ENCODE measurements at regions not wholly inside any gene's neighbourhood (a gene's known extent, or its start where the extent isn't known, plus 50 kb on each side); places are given as distances from the start of the nearest gene placed in this dataset.

DNA sequence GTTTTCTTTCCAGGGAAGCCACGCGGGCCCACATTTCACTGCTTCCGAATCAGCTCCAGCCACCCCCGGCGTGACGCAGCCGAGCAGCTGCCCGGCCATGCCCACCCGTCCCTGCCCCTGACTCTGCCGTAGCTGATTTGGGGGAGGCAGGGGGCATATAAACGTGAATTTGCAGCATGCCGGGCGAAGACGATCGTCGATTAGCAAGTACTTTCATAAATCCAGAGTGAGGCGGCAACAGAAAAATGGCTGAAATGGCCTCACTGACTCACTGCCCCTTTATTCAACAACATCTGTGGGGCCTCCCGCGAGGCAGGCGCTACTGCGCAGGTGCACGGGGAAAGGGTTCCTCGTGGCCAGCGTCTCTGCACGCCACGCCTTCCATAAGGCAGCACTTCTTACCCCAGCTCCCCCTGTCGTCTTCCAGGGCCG lies 118.0 kb downstream of the DLL1 start:
- intact Hi-C loops (cut with micrococcal nuclease), result no loop called here
- Mint-ChIP-seq H3K4me1 (ENCODE audit: low read depth) (peaks cover 21% of the 10 kb centered on the region), H3K27ac (no peak overlapping the region), H3K36me3 (ENCODE audit: low read depth) (no peaks in the 10 kb centered on the region), H3K9me3 (peaks cover 47% of the 10 kb centered on the region), H3K4me3 (no peak overlapping the region), H3K27me3 (no peaks in the 10 kb centered on the region)

DNA sequence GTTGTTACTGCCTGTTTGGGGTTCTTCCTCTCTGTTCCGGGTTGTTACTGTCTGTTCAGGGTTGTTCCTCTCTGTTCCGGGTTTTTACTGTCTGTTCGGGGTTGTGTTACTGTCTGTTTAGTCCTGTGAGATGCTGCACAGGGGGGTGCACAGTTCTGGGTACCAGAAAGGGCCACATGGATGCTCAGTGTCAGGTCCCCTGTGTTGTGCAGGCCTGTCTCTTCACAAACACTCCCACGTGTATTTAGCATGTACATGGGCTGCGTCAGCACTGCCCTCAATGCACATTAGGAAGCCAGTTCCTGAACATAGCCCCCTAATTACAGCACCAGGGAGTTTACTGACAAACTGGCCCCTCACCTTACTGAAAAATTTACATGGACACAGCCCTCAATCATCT lies 118.5 kb downstream of the DLL1 start:
- peaks cover 21% of the 10 kb centered on the region for H3K4me1 Mint-ChIP-seq (ENCODE audit: low read depth)
- no peak overlapping the region for H3K27ac Mint-ChIP-seq
- H3K4me3 Mint-ChIP-seq, result no peak overlapping the region
- H3K36me3 Mint-ChIP-seq (ENCODE audit: low read depth), result no peaks in the 10 kb centered on the region
- intact Hi-C loops (cut with micrococcal nuclease), result no loop called here
- H3K9me3 Mint-ChIP-seq, result peaks cover 47% of the 10 kb centered on the region
- no peaks in the 10 kb centered on the region for H3K27me3 Mint-ChIP-seq

DNA sequence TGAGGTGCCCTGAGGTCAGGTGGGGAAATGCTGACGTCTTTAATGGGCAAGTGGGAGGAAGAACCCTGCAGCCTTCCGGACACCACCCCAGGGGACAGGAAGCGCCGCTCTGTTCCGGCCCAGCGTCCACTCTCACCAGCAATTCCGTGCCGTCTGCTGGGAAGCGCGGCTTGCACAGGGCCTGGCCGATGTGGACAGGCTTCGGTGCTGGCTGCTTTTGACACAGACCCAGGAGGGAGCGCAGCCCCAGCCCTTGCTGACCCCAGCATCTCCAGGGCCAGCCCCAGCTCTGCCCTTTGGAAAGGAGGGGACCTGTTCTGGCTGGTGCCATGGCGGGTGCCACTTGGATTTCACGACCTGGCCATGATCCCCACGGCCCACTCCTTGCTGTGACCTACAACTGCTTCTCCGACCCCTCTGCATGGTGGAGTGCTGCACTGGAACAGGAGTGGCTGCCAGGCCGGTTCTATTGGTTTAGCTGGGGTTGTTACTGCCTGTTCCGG lies 123.2 kb downstream of the DLL1 start:
- Mint-ChIP-seq H3K4me3 (no peak overlapping the region), H3K36me3 (ENCODE audit: low read depth) (no peaks in the 10 kb centered on the region), H3K4me1 (ENCODE audit: low read depth) (peaks cover 4% of the 10 kb centered on the region), H3K27ac (no peak overlapping the region), H3K9me3 (peaks cover 40% of the 10 kb centered on the region), H3K27me3 (no peaks in the 10 kb centered on the region)
- intact Hi-C loops (cut with micrococcal nuclease), result no loop called here

DNA sequence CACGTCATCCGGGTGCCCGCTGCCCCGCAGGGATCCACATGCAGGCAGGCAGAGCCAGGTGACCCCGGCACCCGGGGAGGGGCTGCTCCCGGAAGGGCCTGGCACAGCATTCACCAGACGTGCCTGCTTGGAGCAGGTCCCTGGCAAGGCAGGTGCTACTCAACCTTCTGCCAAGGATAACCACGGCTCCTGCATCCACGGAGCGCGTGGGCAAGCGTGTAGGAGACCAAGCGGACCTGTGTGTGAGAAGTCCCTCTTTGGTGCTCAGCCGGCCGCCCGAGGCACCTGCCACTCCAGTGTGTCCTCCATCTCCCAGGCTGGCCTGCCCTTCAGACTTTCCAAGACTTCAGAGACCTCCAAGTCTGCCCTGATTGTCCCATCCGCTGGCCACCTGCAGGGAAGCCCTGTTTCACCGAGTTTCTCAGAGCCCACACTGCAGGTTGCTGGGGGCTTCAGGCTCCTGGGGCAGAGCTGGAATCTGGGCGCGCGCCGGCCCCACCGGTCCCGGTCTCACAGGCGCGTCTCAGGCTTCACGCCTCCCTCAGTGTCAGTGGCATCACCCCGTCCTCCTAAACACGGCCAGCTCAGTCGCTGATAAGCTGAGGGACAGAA lies 124.3 kb downstream of the DLL1 start:
- Mint-ChIP-seq H3K4me1 (ENCODE audit: low read depth) (peaks cover 8% of the 10 kb centered on the region), H3K9me3 (peaks cover 29% of the 10 kb centered on the region)

DNA sequence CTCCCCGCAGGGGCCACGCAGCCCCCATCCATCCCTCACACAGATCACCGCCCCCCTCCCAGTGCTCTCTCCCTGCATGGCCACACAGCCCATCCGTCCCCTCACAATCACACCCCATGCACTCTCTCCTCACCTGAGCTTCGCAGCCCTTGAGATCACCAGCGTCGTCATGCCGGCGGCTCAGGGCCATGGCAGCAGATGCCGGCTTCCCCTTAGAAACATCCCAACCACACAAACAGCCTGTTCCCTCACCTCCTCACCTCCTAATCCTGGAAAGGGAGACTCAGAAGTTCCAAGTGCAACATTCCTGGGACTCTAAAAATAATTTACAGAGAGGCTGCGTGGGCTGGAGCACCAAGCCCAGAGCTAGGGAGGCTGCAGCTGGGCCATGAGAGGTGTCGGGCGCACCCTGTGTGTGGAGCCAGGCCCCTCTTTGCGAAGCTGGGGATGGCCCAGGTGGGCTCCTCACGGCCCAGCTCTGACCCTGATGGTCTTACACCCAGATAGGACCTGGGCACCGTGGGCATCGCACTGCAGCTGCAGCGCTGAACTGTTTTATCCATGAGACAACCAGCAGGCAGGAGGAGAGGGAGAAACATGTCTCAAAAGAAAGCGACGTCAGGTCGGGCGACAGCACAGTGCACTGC lies 125.3 kb downstream of the DLL1 start:
- Mint-ChIP-seq H3K4me1 (ENCODE audit: low read depth) (peaks cover 8% of the 10 kb centered on the region), H3K4me3 (no peak overlapping the region), H3K36me3 (ENCODE audit: low read depth) (no peaks in the 10 kb centered on the region), H3K27me3 (no peaks in the 10 kb centered on the region), H3K9me3 (peaks cover 19% of the 10 kb centered on the region), H3K27ac (no peak overlapping the region)
- intact Hi-C loops (cut with micrococcal nuclease), result no loop called here

More for the DNA sequence above, 124.3 kb downstream of the DLL1 start:
- Mint-ChIP-seq H3K4me3 (no peak overlapping the region), H3K27ac (no peak overlapping the region), H3K27me3 (no peaks in the 10 kb centered on the region), H3K36me3 (ENCODE audit: low read depth) (no peaks in the 10 kb centered on the region)
- intact Hi-C loops (cut with micrococcal nuclease), result no loop called here

DNA sequence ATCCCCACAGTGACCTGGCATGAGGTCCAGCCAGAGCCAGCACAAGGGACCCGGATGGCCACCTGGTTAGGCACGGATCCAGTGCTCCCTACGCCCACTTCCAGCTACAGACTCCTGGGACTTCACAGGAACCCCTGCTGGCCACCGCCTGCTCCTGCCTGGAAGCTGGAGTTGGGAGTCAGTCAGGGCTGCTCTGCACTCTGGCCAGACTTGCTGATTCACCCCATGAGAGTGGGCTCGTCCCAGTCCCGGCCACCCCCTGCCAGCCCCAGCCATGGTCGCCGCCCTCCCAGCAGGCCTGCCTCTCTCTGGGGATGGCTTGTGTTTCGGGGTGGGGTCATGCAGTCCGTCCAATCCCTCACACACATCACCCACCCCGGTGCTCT lies 125.8 kb downstream of the DLL1 start:
- H3K27me3 Mint-ChIP-seq, result no peaks in the 10 kb centered on the region
- H3K27ac Mint-ChIP-seq, result no peak overlapping the region
- intact Hi-C loops (cut with micrococcal nuclease), result no loop called here
- H3K36me3 Mint-ChIP-seq (ENCODE audit: low read depth), result no peaks in the 10 kb centered on the region
- peaks cover 8% of the 10 kb centered on the region for H3K4me1 Mint-ChIP-seq (ENCODE audit: low read depth)
- no peak overlapping the region for H3K4me3 Mint-ChIP-seq
- H3K9me3 Mint-ChIP-seq, result peaks cover 13% of the 10 kb centered on the region

DNA sequence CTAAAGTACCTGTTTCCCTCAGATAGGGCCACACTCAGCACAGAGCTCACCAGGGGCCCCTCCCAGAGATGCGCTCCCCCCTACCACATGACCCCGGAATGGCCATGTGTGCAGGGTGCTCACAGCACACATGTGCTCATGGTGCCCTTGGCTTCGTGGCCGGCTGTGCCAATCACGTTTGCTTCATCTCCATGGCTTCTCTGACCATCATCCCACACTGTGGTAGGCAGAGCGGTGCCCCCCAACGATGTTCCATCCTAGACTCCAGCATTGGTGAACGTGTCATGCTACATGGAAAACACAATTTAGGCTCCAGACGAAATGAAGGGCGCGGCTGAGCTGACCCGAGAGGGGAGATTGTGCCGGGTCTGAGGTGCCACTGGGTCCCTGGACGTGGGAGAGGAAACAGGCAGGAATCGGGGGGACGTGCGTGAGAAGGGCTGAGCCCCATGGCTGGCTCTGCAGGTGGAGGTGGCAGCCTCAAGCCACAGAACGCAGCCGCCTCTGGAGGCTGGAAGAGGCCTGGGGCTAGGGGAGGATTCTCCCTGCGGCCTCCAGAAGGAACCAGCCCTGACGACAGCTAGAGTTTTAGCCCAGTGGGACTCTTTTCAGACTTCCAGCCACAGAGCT lies 126.5 kb downstream of the DLL1 start:
- peaks cover 8% of the 10 kb centered on the region for H3K4me1 Mint-ChIP-seq (ENCODE audit: low read depth)
- no peaks in the 10 kb centered on the region for H3K27me3 Mint-ChIP-seq
- intact Hi-C loops (cut with micrococcal nuclease), result no loop called here
- peaks cover 8% of the 10 kb centered on the region for H3K9me3 Mint-ChIP-seq
- no peak overlapping the region for H3K27ac Mint-ChIP-seq
- no peak overlapping the region for H3K4me3 Mint-ChIP-seq
- H3K36me3 Mint-ChIP-seq (ENCODE audit: low read depth), result no peaks in the 10 kb centered on the region

DNA sequence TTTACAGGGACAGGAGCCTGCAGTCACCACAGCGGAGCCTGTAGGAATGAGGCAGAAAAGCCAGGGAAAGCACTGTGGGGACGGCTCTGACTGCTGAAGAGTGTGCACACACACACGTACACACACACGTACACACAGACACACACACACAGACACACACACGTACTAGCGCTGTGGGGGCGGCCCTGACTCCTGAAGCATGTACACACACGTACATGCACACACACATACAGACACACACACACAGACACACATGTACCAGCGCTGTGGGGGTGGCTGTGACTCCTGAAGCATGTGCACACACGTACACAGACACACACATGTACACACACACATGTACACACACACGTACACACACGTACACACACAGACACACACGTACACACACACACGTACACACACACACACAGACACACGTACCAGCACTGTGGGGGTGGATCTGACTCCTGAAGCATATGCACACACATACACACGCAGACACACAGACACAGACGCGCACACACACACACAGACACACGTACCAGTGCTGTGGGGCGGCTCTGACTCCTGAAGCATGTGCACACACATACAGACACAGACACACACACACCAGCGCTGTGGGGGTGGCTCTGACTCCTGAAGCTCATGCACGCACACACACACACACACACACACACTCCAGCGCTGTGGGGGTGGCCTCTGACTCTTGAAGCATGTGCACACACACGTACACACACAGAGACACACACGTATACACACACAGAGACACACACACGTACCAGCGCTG lies 127.3 kb downstream of the DLL1 start:
- intact Hi-C loops (cut with micrococcal nuclease), result no loop called here
- H3K9me3 Mint-ChIP-seq, result peaks cover 6% of the 10 kb centered on the region
- no peak overlapping the region for H3K4me3 Mint-ChIP-seq
- no peaks in the 10 kb centered on the region for H3K36me3 Mint-ChIP-seq (ENCODE audit: low read depth)
- no peak overlapping the region for H3K27ac Mint-ChIP-seq
- no peaks in the 10 kb centered on the region for H3K27me3 Mint-ChIP-seq
- peaks cover 8% of the 10 kb centered on the region for H3K4me1 Mint-ChIP-seq (ENCODE audit: low read depth)

DNA sequence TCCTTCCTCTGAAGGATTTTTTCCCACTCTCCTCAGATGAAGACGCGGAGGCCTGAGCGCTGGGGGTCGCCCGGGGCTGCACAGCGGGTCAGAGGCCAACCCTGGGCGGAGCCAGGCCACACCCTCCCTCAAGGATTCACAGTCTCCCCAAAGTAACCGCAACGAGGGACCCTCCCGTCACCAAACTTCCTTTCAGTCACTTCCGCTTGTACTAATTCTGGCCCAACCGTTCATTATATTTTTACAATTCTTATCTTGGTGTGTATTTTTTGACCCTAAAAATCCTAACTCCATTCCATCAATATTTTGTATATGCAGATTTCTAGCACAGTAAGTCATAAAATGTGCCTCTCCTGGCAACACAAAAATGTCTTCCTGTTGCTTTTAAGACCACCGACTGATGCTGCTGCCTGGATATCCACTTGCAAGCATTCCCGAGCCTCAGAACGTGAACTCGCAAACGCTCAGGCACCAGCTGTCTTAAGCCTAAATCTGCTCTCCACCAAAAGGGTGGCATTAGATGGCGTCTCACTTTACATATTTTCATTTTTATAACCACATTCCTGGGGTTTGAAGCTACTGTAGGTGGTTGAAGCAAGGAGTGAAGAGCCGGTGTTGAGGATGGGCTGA lies 128.0 kb downstream of the DLL1 start:
- H3K4me1 Mint-ChIP-seq (ENCODE audit: low read depth), result peaks cover 8% of the 10 kb centered on the region
- H3K27me3 Mint-ChIP-seq, result no peaks in the 10 kb centered on the region
- H3K27ac Mint-ChIP-seq, result no peak overlapping the region
- no peaks in the 10 kb centered on the region for H3K9me3 Mint-ChIP-seq
- peak overlapping the region; percentile 35 for H3K4me3 Mint-ChIP-seq
- intact Hi-C loops (cut with micrococcal nuclease), result no loop called here
- H3K36me3 Mint-ChIP-seq (ENCODE audit: low read depth), result no peaks in the 10 kb centered on the region

DNA sequence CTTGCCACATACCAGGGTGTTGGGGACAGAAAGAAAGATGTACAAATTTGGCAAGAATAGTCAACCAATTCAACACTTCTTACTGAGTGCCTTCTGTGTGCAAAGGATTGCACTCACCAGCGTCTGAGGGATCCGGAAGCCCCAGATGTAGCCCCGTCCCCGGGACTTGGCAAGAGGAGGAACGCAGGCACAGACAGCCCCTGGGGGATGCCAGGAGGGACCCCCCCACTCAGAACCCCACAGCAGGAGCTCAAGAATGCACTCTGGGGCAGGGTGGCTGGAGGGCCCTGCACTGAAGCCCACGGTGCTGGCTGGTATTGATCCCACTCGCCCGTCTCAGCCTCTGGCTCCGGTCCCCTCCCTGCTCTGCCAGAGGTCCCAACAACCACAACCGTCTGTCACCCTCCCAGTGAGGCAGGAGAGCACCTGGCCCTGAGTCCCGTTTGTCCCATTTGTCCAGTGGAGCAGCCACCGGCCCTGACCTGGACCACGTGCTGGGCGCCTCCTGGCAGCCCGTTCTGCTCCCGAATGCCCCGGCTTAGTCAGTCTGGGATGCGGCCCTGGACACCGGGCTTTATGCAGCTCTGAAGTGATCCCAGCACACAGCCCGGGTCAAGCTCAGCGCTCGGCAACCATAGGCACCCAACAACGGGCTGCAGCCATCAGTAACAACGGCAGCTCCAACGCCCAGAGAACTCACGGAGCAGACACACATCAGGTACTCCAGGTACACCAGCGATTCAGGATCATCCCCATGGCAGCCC lies 128.7 kb downstream of the DLL1 start:
- Mint-ChIP-seq H3K9me3 (no peaks in the 10 kb centered on the region), H3K4me1 (ENCODE audit: low read depth) (peaks cover 8% of the 10 kb centered on the region), H3K27ac (no peak overlapping the region), H3K36me3 (ENCODE audit: low read depth) (no peaks in the 10 kb centered on the region), H3K4me3 (peak overlapping the region; percentile 35), H3K27me3 (no peaks in the 10 kb centered on the region)
- intact Hi-C loops (cut with micrococcal nuclease), result no loop called here

DNA sequence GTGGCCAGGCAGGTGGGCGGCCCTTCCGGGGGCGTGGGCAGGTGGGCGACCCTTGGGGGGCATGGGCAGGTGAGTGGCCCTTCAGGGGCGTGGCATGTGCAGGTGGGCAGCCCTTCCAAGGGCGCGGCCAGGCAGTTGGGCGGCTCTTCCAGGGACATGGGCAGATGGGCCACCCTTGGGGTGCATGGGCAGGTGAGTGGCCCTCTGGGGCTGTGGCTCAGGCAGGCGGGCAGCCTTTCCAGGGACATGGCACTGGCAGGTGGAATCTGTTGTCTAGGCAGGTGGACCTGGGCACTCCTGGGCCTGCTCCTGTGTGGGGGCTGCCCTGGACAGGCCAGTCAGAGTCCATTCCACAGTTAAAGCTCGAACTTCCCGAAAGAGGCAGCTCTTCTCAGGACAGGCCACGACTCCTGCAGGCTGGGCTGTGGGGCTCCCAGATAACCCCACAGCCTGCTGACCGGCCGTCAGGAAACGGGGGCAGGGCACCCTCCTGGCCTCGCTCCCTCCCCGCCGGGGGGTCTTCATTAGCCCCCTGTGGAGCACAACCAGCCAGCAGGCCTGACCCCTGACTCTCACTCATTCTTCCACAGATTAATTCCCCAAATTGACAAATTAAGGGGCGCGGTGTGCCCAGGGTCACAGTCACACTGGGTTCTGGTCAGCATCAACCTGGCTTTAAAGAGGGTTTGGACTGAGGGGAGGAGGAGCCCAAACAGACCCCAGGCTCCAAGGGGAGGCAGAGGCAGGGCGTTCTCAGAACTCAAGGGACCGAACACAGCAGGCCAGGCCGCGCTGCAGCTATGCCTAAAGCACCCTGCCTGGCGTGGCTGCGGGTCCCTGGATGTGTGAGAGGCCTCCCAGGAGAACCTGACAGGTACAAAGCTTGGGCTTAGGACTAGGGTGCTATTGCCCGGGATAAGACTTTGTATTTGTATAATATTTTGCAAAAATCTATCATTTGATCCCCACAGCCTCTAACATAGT lies 130.0 kb downstream of the DLL1 start:
- H3K27me3 Mint-ChIP-seq, result no peaks in the 10 kb centered on the region
- H3K27ac Mint-ChIP-seq, result no peak overlapping the region
- no peaks in the 10 kb centered on the region for H3K36me3 Mint-ChIP-seq (ENCODE audit: low read depth)
- no peak overlapping the region for H3K4me3 Mint-ChIP-seq
- intact Hi-C loops (cut with micrococcal nuclease), result no loop called here
- no peaks in the 10 kb centered on the region for H3K9me3 Mint-ChIP-seq
- H3K4me1 Mint-ChIP-seq (ENCODE audit: low read depth), result peaks cover 8% of the 10 kb centered on the region

DNA sequence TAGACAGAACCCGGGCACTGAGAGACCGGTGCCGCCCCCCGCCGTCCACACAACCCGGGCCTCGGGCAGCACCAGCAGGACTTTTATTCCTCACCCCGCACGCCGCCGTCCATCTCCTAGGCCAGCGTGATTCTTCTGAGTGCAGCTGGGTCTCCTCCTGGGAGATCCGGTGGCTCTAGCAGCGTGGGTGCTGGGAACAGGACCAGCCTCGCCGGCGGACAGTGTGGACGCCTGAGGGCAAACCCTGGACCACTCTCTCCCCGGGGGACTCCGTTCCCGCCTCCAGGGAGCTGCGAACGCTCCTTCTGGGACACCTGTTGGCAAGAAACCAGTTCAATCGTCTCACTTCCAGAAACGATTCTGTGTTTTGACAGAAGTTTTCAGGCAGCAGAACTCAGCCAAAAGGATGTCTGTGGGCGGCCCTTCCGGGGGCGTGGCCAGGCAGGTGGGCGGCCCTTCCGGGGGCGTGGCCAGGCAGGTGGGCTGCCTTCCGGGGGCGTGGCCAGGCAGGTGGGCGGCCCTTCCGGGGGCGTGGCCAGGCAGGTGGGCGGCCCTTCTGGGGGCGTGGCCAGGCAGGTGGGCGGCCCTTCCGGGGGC lies 130.7 kb downstream of the DLL1 start:
- intact Hi-C loops (cut with micrococcal nuclease), result no loop called here
- no peak overlapping the region for H3K4me3 Mint-ChIP-seq
- H3K27me3 Mint-ChIP-seq, result no peaks in the 10 kb centered on the region
- H3K36me3 Mint-ChIP-seq (ENCODE audit: low read depth), result no peaks in the 10 kb centered on the region
- H3K4me1 Mint-ChIP-seq (ENCODE audit: low read depth), result peaks cover 8% of the 10 kb centered on the region
- no peaks in the 10 kb centered on the region for H3K9me3 Mint-ChIP-seq
- H3K27ac Mint-ChIP-seq, result no peak overlapping the region
